GM19397 (cell line): ENCODE measurements at regions not wholly inside any gene's neighbourhood (a gene's known extent, or its start where the extent isn't known, plus 50 kb on each side); places are given as distances from the start of the nearest gene placed in this dataset.
"Not testable (repeated sequence)": the region's sequence is repeated elsewhere in the genome, so short reads cannot be mapped to it uniquely, and the experiment has no call there.

Experiments used
- ATAC-seq: cut with Tn5 transposase; IDR thresholded peaks from one replicate; pipeline ENCODE4 v1.9.1; 2021; ENCODE audit warnings: mild to moderate bottlenecking, moderate library complexity; ENCODE audit not compliant: unreplicated experiment

GRCh38 chr9:118630931-118631595 lies 738.2 kb downstream of the BRINP1 start:
- ATAC-seq: no peak

GRCh38 chr9:118631956-118632355 lies 737.3 kb downstream of the BRINP1 start:
- ATAC-seq: no peak

GRCh38 chr9:118635416-118635815 lies 733.8 kb downstream of the BRINP1 start:
- no peak for ATAC-seq

GRCh38 chr9:118637681-118638080 lies 731.6 kb downstream of the BRINP1 start:
- no peak for ATAC-seq

- ATAC-seq: no peak
Measured at GRCh38 chr9:118640836-118641560, 728.2 kb downstream of the BRINP1 start.

GRCh38 chr9:118643118-118643517 lies 726.1 kb downstream of the BRINP1 start:
- no peak for ATAC-seq

- ATAC-seq: no peak
Measured at GRCh38 chr9:118644066-118644465, 725.2 kb downstream of the BRINP1 start.

GRCh38 chr9:118647331-118647730 lies 721.9 kb downstream of the BRINP1 start:
- ATAC-seq: no peak

- no peak for ATAC-seq
Measured at GRCh38 chr9:118650417-118650816, 718.8 kb downstream of the BRINP1 start.

GRCh38 chr9:118651511-118651910 lies 717.7 kb downstream of the BRINP1 start:
- no peak for ATAC-seq

GRCh38 chr9:118652258-118652657 lies 717.0 kb downstream of the BRINP1 start:
- no peak for ATAC-seq

GRCh38 chr9:118652912-118653311 lies 716.3 kb downstream of the BRINP1 start:
- no peak for ATAC-seq

- ATAC-seq: no peak
Measured at GRCh38 chr9:118659011-118659410, 710.2 kb downstream of the BRINP1 start.

GRCh38 chr9:118665226-118665919 lies 703.9 kb downstream of the BRINP1 start:
- ATAC-seq: no peak

- no peak for ATAC-seq
Measured at GRCh38 chr9:118670011-118670953, 699.0 kb downstream of the BRINP1 start.

GRCh38 chr9:118674942-118675341 lies 694.3 kb downstream of the BRINP1 start:
- ATAC-seq: no peak

GRCh38 chr9:118677936-118678653 lies 691.1 kb downstream of the BRINP1 start:
- ATAC-seq: not testable (repeated sequence)

- ATAC-seq: no peak
Measured at GRCh38 chr9:118686959-118687358, 682.3 kb downstream of the BRINP1 start.

GRCh38 chr9:118689280-118689679 lies 680.0 kb downstream of the BRINP1 start:
- no peak for ATAC-seq

GRCh38 chr9:118692613-118693012 lies 676.6 kb downstream of the BRINP1 start:
- ATAC-seq: no peak
